RWPE2 (cell line): ENCODE measurements at regions not wholly inside any gene's neighbourhood (a gene's known extent, or its start where the extent isn't known, plus 50 kb on each side); places are given as distances from the start of the nearest gene placed in this dataset.

Experiments used
- ATAC-seq: fragments of 200-7000 bp; cut with Tn5 transposase; 3 replicates; pipeline ENCODE4 v1.9.1; 2021; ENCODE audit warnings: low read depth
- DNase-seq: peaks from one replicate; pipeline ENCODE4 v3.0.0-alpha.2; 2020; ENCODE audit warnings: low spot score
- H3K27ac ChIP-seq: fragments of 450-650 bp; 2 replicates; pipeline ENCODE4 v1.5.1; 2017; ENCODE audit warnings: mild to moderate bottlenecking; ENCODE audit not compliant: poor library complexity, severe bottlenecking
- H3K27me3 ChIP-seq: fragments of 250-450 bp; sonication (Bioruptor Pico); 2 replicates; pipeline ENCODE4 v1.5.1; 2021; ENCODE audit warnings: mild to moderate bottlenecking, moderate library complexity; ENCODE audit not compliant: insufficient read depth, poor library complexity, severe bottlenecking
- H3K36me3 ChIP-seq: fragments of 250-450 bp; sonication (Bioruptor Pico); 2 replicates; pipeline ENCODE4 v1.5.1; 2020; ENCODE audit warnings: low read depth, mild to moderate bottlenecking, moderate library complexity
- H3K4me1 ChIP-seq: fragments of 250-450 bp; sonication (Bioruptor Pico); 2 replicates; pipeline ENCODE4 v1.5.1; 2021; ENCODE audit warnings: mild to moderate bottlenecking, moderate library complexity; ENCODE audit not compliant: insufficient read depth, poor library complexity, severe bottlenecking
- H3K4me3 ChIP-seq: fragments of 250-450 bp; sonication (Bioruptor Pico); 2 replicates; pipeline ENCODE4 v1.5.1; 2021; ENCODE audit warnings: mild to moderate bottlenecking, moderate library complexity; ENCODE audit not compliant: severe bottlenecking
- H3K9me3 ChIP-seq: fragments of 250-450 bp; sonication (Bioruptor Pico); 2 replicates; pipeline ENCODE4 v1.5.1; 2021; ENCODE audit warnings: mild to moderate bottlenecking, moderate library complexity; ENCODE audit not compliant: severe bottlenecking
- TF ChIP-seq, protein P1 (sequence below): fragments of 450-650 bp; IDR thresholded peaks from one replicate; pipeline ENCODE4 v1.5.1; 2017; ENCODE audit warnings: mild to moderate bottlenecking, moderate library complexity; ENCODE audit not compliant: poor library complexity, severe bottlenecking

DNA sequence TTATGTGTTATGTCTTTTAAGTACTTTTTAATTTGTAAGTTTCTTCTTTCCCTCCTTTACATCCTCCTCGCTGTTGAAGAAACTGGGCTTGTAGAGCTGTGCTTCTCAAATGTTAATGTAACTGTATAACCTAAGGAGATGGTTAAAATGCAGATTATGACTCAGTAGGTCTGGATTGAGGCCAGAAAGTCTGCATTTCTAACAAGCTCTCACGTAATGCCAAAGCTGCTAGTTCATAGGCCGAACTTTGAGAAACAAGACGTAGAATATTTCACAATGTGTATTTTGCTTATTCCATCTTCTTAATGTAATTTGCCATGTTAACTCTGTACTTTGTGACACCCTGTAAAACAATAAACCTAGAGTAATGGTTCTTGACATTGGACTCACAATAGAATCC, 193.3 kb upstream of the SYT1 start:
- no peaks in the 10 kb centered on the region for H3K36me3 ChIP-seq
- no peaks in the 10 kb centered on the region for H3K27me3 ChIP-seq
- H3K9me3 ChIP-seq: no peaks in the 10 kb centered on the region
- ATAC-seq (peak; percentile 73), DNase-seq (no peak)
- TF ChIP-seq, protein P1, sequence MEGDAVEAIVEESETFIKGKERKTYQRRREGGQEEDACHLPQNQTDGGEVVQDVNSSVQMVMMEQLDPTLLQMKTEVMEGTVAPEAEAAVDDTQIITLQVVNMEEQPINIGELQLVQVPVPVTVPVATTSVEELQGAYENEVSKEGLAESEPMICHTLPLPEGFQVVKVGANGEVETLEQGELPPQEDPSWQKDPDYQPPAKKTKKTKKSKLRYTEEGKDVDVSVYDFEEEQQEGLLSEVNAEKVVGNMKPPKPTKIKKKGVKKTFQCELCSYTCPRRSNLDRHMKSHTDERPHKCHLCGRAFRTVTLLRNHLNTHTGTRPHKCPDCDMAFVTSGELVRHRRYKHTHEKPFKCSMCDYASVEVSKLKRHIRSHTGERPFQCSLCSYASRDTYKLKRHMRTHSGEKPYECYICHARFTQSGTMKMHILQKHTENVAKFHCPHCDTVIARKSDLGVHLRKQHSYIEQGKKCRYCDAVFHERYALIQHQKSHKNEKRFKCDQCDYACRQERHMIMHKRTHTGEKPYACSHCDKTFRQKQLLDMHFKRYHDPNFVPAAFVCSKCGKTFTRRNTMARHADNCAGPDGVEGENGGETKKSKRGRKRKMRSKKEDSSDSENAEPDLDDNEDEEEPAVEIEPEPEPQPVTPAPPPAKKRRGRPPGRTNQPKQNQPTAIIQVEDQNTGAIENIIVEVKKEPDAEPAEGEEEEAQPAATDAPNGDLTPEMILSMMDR: no peak
- H3K4me3 ChIP-seq: no peak overlapping the region
- peaks cover 7% of the 10 kb centered on the region for H3K4me1 ChIP-seq
- no peak overlapping the region for H3K27ac ChIP-seq

DNA sequence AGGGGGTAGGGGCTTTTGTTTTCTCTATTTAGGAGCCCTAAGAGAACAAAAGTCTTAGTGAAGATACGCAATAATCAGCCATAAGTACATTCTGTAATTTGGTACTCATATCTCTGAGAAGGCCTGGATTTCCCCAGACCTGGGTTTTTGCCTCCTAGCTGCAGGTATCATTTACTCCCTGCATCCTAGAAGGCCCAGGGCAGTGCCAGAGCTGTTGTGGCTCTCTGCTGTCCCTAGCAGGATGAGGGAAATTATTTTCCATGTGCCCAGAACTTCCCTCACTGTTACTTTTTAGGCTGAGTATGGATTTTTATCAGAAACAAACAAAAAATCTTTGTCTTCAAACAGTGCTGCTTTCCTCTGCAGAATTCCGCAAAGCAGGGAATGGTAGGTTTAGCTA, 192.5 kb upstream of the SYT1 start:
- no peak for ATAC-seq
- H3K4me1 ChIP-seq: peaks cover 7% of the 10 kb centered on the region
- H3K4me3 ChIP-seq: no peak overlapping the region
- no peaks in the 10 kb centered on the region for H3K9me3 ChIP-seq
- DNase-seq: no peak
- H3K27ac ChIP-seq: no peak overlapping the region
- no peaks in the 10 kb centered on the region for H3K27me3 ChIP-seq
- TF ChIP-seq, protein P1: no peak
- no peaks in the 10 kb centered on the region for H3K36me3 ChIP-seq

DNA sequence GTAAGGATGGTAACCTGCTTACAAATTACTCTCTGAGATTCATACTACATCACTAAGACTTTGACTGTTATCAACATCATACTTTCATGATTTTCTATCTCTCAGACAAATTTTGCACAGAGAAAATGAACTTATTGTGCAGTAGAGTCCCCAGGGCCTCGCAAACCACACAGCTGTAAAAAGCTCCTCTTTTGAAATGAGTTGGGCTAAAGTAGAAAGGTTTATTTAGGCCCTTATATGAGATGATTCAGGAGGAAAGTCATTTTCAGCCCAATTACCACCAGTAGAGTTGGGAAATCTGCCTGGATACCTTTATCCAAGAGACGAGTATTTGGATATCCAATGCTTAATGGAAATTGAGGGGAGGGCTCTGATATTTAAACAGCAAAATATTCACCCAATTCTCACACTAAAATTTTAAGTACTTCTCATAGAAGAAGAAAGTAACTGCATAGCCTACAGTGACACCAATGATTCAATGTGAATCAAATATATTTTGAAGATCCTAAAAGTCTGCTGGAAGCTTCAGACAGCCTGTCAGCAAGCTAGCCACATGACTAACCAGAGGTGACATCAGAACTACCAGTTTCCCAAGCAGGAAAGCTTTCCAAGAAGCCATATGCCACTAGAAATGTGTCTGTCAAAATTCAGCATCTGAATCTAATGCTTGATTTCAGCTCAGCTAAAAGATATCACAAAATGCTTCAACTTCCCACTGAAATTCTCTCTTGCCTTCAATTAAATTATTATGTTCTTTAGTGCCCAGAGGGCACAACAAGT, 190.1 kb upstream of the SYT1 start:
- peaks cover 7% of the 10 kb centered on the region for H3K4me1 ChIP-seq
- DNase-seq (no peak), ATAC-seq (no peak)
- no peaks in the 10 kb centered on the region for H3K9me3 ChIP-seq
- no peaks in the 10 kb centered on the region for H3K27me3 ChIP-seq
- no peak overlapping the region for H3K27ac ChIP-seq
- no peak overlapping the region for H3K4me3 ChIP-seq
- H3K36me3 ChIP-seq: no peaks in the 10 kb centered on the region
- TF ChIP-seq, protein P1: no peak

DNA sequence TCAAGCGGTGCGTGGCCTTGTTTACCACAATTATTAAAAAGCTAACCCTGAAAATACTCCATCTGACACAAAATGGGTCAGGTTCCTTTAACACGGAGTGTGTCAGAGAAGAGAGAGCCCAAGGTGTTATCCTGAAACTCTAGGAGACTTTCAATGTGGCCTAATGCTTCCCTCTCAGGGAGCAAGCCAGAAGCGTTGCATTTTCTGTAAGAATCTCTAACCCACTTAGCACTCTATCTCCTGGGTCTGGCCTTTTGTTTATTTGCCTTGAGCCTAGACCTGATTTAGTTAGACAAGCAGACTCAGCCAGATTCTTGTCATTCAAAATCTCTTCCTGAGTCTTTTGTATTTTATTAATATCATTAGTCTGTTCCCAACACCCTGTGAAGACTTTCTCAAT, 184.0 kb upstream of the SYT1 start:
- no peaks in the 10 kb centered on the region for H3K9me3 ChIP-seq
- no peak for DNase-seq
- H3K27ac ChIP-seq: no peak overlapping the region
- H3K36me3 ChIP-seq: no peaks in the 10 kb centered on the region
- no peak for ATAC-seq
- H3K27me3 ChIP-seq: no peaks in the 10 kb centered on the region
- no peak overlapping the region for H3K4me3 ChIP-seq
- TF ChIP-seq, protein P1: no peak
- H3K4me1 ChIP-seq: no peaks in the 10 kb centered on the region

DNA sequence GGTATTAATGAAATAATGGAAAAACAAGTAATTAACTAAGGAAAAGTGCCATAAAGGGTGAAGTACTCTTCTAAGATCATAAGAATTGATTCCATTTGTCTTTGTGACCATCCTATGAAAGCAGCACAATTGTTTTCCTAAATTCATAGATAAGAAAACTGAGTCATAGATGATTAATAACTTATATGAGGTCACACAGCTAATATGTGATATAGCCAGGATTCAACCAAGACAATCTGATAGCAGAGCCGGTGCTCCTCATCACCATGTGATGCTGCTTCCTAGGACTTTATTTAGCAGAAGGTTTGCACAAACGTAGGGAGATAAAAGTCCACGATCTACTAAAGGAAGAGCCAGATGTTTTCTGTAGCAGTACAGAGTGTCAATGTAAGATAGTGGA, 181.5 kb upstream of the SYT1 start:
- Histone ChIP-seq H3K4me1 (no peaks in the 10 kb centered on the region), H3K4me3 (no peak overlapping the region), H3K27ac (no peak overlapping the region), H3K9me3 (no peaks in the 10 kb centered on the region), H3K27me3 (no peaks in the 10 kb centered on the region), H3K36me3 (no peaks in the 10 kb centered on the region)
- TF ChIP-seq, protein P1: no peak
- ATAC-seq (no peak), DNase-seq (no peak)
